Mesendoderm (in vitro differentiated cells): ENCODE measurements at regions not wholly inside any gene's neighbourhood (a gene's known extent, or its start where the extent isn't known, plus 50 kb on each side); places are given as distances from the start of the nearest gene placed in this dataset.
"Not testable (repeated sequence)": the region's sequence is repeated elsewhere in the genome, so short reads cannot be mapped to it uniquely, and the experiment has no call there.

ENCODE experiments used
- DNase-seq: peaks from one replicate; pipeline ENCODE4 v3.0.0; 2013
- H2AK5ac ChIP-seq: 2 replicates; pipeline ENCODE4 v1.6.1; 2013; ENCODE audit warnings: low read length, inconsistent platforms
- H2BK120ac ChIP-seq: 2 replicates; pipeline ENCODE4 v1.6.1; 2013; ENCODE audit warnings: low read depth, mild to moderate bottlenecking, low read length, moderate library complexity, mixed read lengths
- H2BK15ac ChIP-seq: replicated peaks from 2 replicates; pipeline ENCODE4 v1.6.1; 2013; ENCODE audit warnings: low read depth, mild to moderate bottlenecking, moderate library complexity
- H2BK5ac ChIP-seq: 2 replicates; pipeline ENCODE4 v1.6.1; 2013; ENCODE audit warnings: low read length, inconsistent platforms
- H3K18ac ChIP-seq: 2 replicates; pipeline ENCODE4 v1.6.1; 2013; ENCODE audit warnings: mild to moderate bottlenecking, low read length, mixed read lengths
- H3K23ac ChIP-seq: one replicate; pipeline ENCODE4 v1.6.1; 2013; ENCODE audit warnings: low read length
- H3K27ac ChIP-seq: 2 replicates; pipeline ENCODE4 v1.5.1; 2013; ENCODE audit warnings: low read depth, mild to moderate bottlenecking, inconsistent platforms, low read length, moderate library complexity
- H3K27me3 ChIP-seq: 2 replicates; pipeline ENCODE4 v1.6.1; 2013; ENCODE audit warnings: low read length, control low read depth, mild to moderate bottlenecking, inconsistent platforms; ENCODE audit not compliant: insufficient read depth, poor library complexity
- H3K36me3 ChIP-seq: 2 replicates; pipeline ENCODE4 v1.6.1; 2013; ENCODE audit warnings: low read length, inconsistent platforms; ENCODE audit not compliant: control insufficient read depth, insufficient read depth
- H3K4ac ChIP-seq: one replicate; pipeline ENCODE4 v1.6.1; 2013; ENCODE audit warnings: low read depth, mild to moderate bottlenecking, low read length, moderate library complexity
- H3K4me1 ChIP-seq: 2 replicates; pipeline ENCODE4 v1.6.1; 2013; ENCODE audit warnings: low read depth, low read length, inconsistent platforms; ENCODE audit not compliant: control insufficient read depth
- H3K4me2 ChIP-seq: 2 replicates; pipeline ENCODE4 v1.6.1; 2013; ENCODE audit warnings: low read length
- H3K4me3 ChIP-seq: 2 replicates; pipeline ENCODE4 v1.5.1; 2013; ENCODE audit warnings: mild to moderate bottlenecking, low read length
- H3K56ac ChIP-seq: one replicate; pipeline ENCODE4 v1.6.1; 2013; ENCODE audit warnings: low read length
- H3K79me1 ChIP-seq: 2 replicates; pipeline ENCODE4 v1.6.1; 2013; ENCODE audit warnings: low read length, inconsistent platforms
- H3K79me2 ChIP-seq: 2 replicates; pipeline ENCODE4 v1.6.1; 2013; ENCODE audit warnings: mild to moderate bottlenecking, low read length; ENCODE audit not compliant: control insufficient read depth, insufficient read depth
- H3K9ac ChIP-seq: 2 replicates; pipeline ENCODE4 v1.6.1; 2013; ENCODE audit warnings: low read length, inconsistent platforms
- H4K5ac ChIP-seq: one replicate; pipeline ENCODE4 v1.6.1; 2013; ENCODE audit warnings: low read length
- H4K8ac ChIP-seq: one replicate; pipeline ENCODE4 v1.6.1; 2013; ENCODE audit warnings: low read depth, mild to moderate bottlenecking, control low read depth, low read length, moderate library complexity
- WGBS: extraction: QIAGEN DNeasy Blood & Tissue Kit; methylation state at CpG from one replicate; pipeline ENCODE4 v1.1.7; 2013; ENCODE audit warnings: low lambda C conversion rate, missing lambda C conversion rate; ENCODE audit not compliant: insufficient coverage; ENCODE audit errors: extremely low coverage; 5-methylcytosine and 5-hydroxymethylcytosine counted together

GRCh38 chr4:69025999-69026387, 70.3 kb upstream of the UGT2B7 start:
- no peaks in the 10 kb centered on the region for H3K4me1 ChIP-seq
- no peak for DNase-seq
- no peak overlapping the region for H3K56ac ChIP-seq
- no peak overlapping the region for H2AK5ac ChIP-seq
- H3K27me3 ChIP-seq: no peaks in the 10 kb centered on the region
- no peaks in the 10 kb centered on the region for H3K79me1 ChIP-seq
- no peaks in the 10 kb centered on the region for H3K36me3 ChIP-seq
- H3K18ac ChIP-seq: no peak overlapping the region
- no peak overlapping the region for H4K8ac ChIP-seq
- no peak overlapping the region for H2BK15ac ChIP-seq
- H2BK5ac ChIP-seq: no peak overlapping the region
- no peak overlapping the region for H3K4me3 ChIP-seq
- H2BK120ac ChIP-seq: no peak overlapping the region
- H3K27ac ChIP-seq: no peak overlapping the region
- no peak overlapping the region for H4K5ac ChIP-seq
- H3K23ac ChIP-seq: no peak overlapping the region
- H3K9ac ChIP-seq: no peak overlapping the region
- H3K4ac ChIP-seq: no peak overlapping the region
- no peak overlapping the region for H3K4me2 ChIP-seq
- no peaks in the 10 kb centered on the region for H3K79me2 ChIP-seq

GRCh38 chr4:69026974-69027373, 69.3 kb upstream of the UGT2B7 start:
- no peak overlapping the region for H3K4ac ChIP-seq
- H2BK15ac ChIP-seq: no peak overlapping the region
- H4K5ac ChIP-seq: no peak overlapping the region
- H2BK120ac ChIP-seq: no peak overlapping the region
- H3K23ac ChIP-seq: no peak overlapping the region
- H3K36me3 ChIP-seq: no peaks in the 10 kb centered on the region
- H3K9ac ChIP-seq: no peak overlapping the region
- H3K4me2 ChIP-seq: no peak overlapping the region
- H4K8ac ChIP-seq: no peak overlapping the region
- no CpG with 5 or more reads among the region's 2 CpGs for WGBS
- H3K27me3 ChIP-seq: no peaks in the 10 kb centered on the region
- no peak overlapping the region for H3K27ac ChIP-seq
- H3K56ac ChIP-seq: no peak overlapping the region
- no peak overlapping the region for H3K18ac ChIP-seq
- no peak overlapping the region for H2BK5ac ChIP-seq
- H3K79me2 ChIP-seq: no peaks in the 10 kb centered on the region
- no peak overlapping the region for H2AK5ac ChIP-seq
- H3K4me3 ChIP-seq: no peak overlapping the region
- H3K79me1 ChIP-seq: no peaks in the 10 kb centered on the region
- DNase-seq: no peak
- H3K4me1 ChIP-seq: no peaks in the 10 kb centered on the region

GRCh38 chr4:69030326-69030725, 65.9 kb upstream of the UGT2B7 start:
- DNase-seq: no peak
- no peak overlapping the region for H3K4ac ChIP-seq
- H4K8ac ChIP-seq: no peak overlapping the region
- H3K4me3 ChIP-seq: no peak overlapping the region
- no peak overlapping the region for H3K4me2 ChIP-seq
- H2BK120ac ChIP-seq: no peak overlapping the region
- H3K27ac ChIP-seq: no peak overlapping the region
- no peaks in the 10 kb centered on the region for H3K4me1 ChIP-seq
- H3K18ac ChIP-seq: no peak overlapping the region
- H2BK15ac ChIP-seq: no peak overlapping the region
- H3K9ac ChIP-seq: no peak overlapping the region
- H2AK5ac ChIP-seq: no peak overlapping the region
- no peak overlapping the region for H2BK5ac ChIP-seq
- H3K36me3 ChIP-seq: no peaks in the 10 kb centered on the region
- H3K79me1 ChIP-seq: no peaks in the 10 kb centered on the region
- no peaks in the 10 kb centered on the region for H3K79me2 ChIP-seq
- no CpG with 5 or more reads among the region's 4 CpGs for WGBS
- no peak overlapping the region for H4K5ac ChIP-seq
- H3K23ac ChIP-seq: no peak overlapping the region
- no peak overlapping the region for H3K56ac ChIP-seq
- no peaks in the 10 kb centered on the region for H3K27me3 ChIP-seq

GRCh38 chr4:69032847-69033638, 63.2 kb upstream of the UGT2B7 start:
- Histone ChIP-seq H3K4me2 (no peak overlapping the region), H4K5ac (no peak overlapping the region), H2BK120ac (no peak overlapping the region), H3K4ac (no peak overlapping the region), H3K27ac (no peak overlapping the region), H3K9ac (no peak overlapping the region), H3K79me2 (no peaks in the 10 kb centered on the region), H3K56ac (no peak overlapping the region), H3K27me3 (no peaks in the 10 kb centered on the region), H2BK5ac (no peak overlapping the region), H3K36me3 (no peaks in the 10 kb centered on the region), H4K8ac (no peak overlapping the region), H3K18ac (no peak overlapping the region), H3K4me3 (no peak overlapping the region), H2BK15ac (no peak overlapping the region), H3K23ac (no peak overlapping the region), H2AK5ac (no peak overlapping the region), H3K4me1 (no peaks in the 10 kb centered on the region), H3K79me1 (no peaks in the 10 kb centered on the region)
- no CpG with 5 or more reads among the region's 2 CpGs for WGBS
- no peak for DNase-seq

GRCh38 chr4:69034315-69034740, 61.9 kb upstream of the UGT2B7 start:
- H3K9ac ChIP-seq, H2BK5ac ChIP-seq, H3K4me3 ChIP-seq, H3K79me1 ChIP-seq, H3K36me3 ChIP-seq, H3K56ac ChIP-seq, H3K4ac ChIP-seq, H4K8ac ChIP-seq, H4K5ac ChIP-seq, H2BK15ac ChIP-seq, H2AK5ac ChIP-seq, H2BK120ac ChIP-seq, H3K18ac ChIP-seq, H3K23ac ChIP-seq, H3K27me3 ChIP-seq, H3K79me2 ChIP-seq, H3K4me1 ChIP-seq, H3K4me2 ChIP-seq, H3K27ac ChIP-seq: not testable (repeated sequence)
- WGBS: no CpG with 5 or more reads among the region's 3 CpGs
- peak; percentile 2 for DNase-seq

GRCh38 chr4:69038582-69038981, 57.7 kb upstream of the UGT2B7 start:
- Histone ChIP-seq H2BK15ac (no peak overlapping the region), H3K4me2 (no peak overlapping the region), H3K79me2 (no peaks in the 10 kb centered on the region), H3K9ac (no peak overlapping the region), H3K56ac (no peak overlapping the region), H3K18ac (no peak overlapping the region), H3K27ac (no peak overlapping the region), H4K8ac (no peak overlapping the region), H3K36me3 (no peaks in the 10 kb centered on the region), H3K79me1 (no peaks in the 10 kb centered on the region), H2AK5ac (no peak overlapping the region), H3K23ac (no peak overlapping the region), H3K4me1 (no peaks in the 10 kb centered on the region), H3K27me3 (no peaks in the 10 kb centered on the region), H3K4me3 (no peak overlapping the region), H2BK5ac (no peak overlapping the region), H2BK120ac (no peak overlapping the region), H4K5ac (no peak overlapping the region), H3K4ac (no peak overlapping the region)
- WGBS: no CpG with 5 or more reads among the region's 4 CpGs
- no peak for DNase-seq
